ENCODE measurements at regions not wholly inside any gene's neighbourhood (a gene's known extent, or its start where the extent isn't known, plus 50 kb on each side); places are given as distances from the start of the nearest gene placed in this dataset.

- TF ChIP-seq CTCF (IDR thresholded peaks at IDR 0.05; ENCODE audit: low read length) (no peak), EZH2phosphoT487 (IDR thresholded peaks at IDR 0.05; ENCODE audit: low read length) (no peak)
Observed at GRCh38 chr21:35370071-35370470, 321.0 kb upstream of the RUNX1 start.
